WTC11 (cell line): ENCODE measurements at regions not wholly inside any gene's neighbourhood (a gene's known extent, or its start where the extent isn't known, plus 50 kb on each side); places are given as distances from the start of the nearest gene placed in this dataset.
"Not testable (repeated sequence)": the region's sequence is repeated elsewhere in the genome, so short reads cannot be mapped to it uniquely, and the experiment has no call there.

Source experiments
- NR2C2 ChIP-seq: sonication (generic); formaldehyde crosslinking; IDR thresholded peaks from 2 replicates; pipeline ENCODE4 v1.8.0; 2022; ENCODE audit warnings: mild to moderate bottlenecking, missing genetic modification reagents
- TF ChIP-seq, protein P1 (sequence below): fragments of 200-600 bp; IDR thresholded peaks from 2 replicates; pipeline ENCODE4 v1.8.0; 2022; ENCODE audit warnings: antibody characterized with exemption
- TF ChIP-seq, protein P2 (sequence below): sonication (generic); formaldehyde crosslinking; IDR thresholded peaks from 2 replicates; pipeline ENCODE4 v1.8.1; 2022; ENCODE audit warnings: missing genetic modification reagents, borderline replicate concordance
- TF ChIP-seq, protein P3 (sequence below): fragments of 250-450 bp; sonication (Bioruptor Pico); IDR thresholded peaks from 2 replicates; pipeline ENCODE4 v1.9.0; 2021; ENCODE audit warnings: mild to moderate bottlenecking
- TF ChIP-seq, protein P4 (sequence below): sonication (generic); formaldehyde crosslinking; IDR thresholded peaks from 2 replicates; pipeline ENCODE4 v1.8.0; 2022; ENCODE audit warnings: mild to moderate bottlenecking, missing genetic modification reagents
- TF ChIP-seq, protein P5 (sequence below): sonication (generic); formaldehyde crosslinking; IDR thresholded peaks from 2 replicates; pipeline ENCODE4 v1.8.0; 2022; ENCODE audit warnings: mild to moderate bottlenecking, missing genetic modification reagents
- TF ChIP-seq, protein P6 (sequence below): sonication (generic); formaldehyde crosslinking; IDR thresholded peaks from 2 replicates; pipeline ENCODE4 v1.8.1; 2022; ENCODE audit warnings: low read depth, missing genetic modification reagents, borderline replicate concordance

DNA sequence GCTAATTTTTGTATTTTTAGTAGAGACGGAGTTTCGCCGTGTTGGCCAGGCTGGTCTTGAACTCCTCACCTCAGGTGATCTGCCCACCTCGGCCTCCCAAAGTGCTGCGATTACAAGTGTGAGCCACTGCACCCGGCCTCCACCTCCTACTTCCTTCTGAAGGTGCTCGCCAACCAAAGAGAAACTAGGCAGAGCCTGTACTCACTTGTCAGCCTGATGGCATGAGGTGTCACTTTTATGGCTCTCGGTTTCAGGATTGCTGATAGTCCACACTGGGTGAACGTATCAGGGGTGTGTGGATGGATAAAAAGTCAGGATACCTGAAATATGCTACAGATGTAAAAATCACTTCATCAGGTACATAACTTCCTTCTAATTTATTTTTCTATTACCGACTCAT is 468.3 kb downstream of the DIRAS2 start:
- TF ChIP-seq, protein P1, sequence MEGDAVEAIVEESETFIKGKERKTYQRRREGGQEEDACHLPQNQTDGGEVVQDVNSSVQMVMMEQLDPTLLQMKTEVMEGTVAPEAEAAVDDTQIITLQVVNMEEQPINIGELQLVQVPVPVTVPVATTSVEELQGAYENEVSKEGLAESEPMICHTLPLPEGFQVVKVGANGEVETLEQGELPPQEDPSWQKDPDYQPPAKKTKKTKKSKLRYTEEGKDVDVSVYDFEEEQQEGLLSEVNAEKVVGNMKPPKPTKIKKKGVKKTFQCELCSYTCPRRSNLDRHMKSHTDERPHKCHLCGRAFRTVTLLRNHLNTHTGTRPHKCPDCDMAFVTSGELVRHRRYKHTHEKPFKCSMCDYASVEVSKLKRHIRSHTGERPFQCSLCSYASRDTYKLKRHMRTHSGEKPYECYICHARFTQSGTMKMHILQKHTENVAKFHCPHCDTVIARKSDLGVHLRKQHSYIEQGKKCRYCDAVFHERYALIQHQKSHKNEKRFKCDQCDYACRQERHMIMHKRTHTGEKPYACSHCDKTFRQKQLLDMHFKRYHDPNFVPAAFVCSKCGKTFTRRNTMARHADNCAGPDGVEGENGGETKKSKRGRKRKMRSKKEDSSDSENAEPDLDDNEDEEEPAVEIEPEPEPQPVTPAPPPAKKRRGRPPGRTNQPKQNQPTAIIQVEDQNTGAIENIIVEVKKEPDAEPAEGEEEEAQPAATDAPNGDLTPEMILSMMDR, result not testable (repeated sequence)
- TF ChIP-seq NR2C2 (CRISPR knock-in tag), result not testable (repeated sequence)
- TF ChIP-seq, protein P2, sequence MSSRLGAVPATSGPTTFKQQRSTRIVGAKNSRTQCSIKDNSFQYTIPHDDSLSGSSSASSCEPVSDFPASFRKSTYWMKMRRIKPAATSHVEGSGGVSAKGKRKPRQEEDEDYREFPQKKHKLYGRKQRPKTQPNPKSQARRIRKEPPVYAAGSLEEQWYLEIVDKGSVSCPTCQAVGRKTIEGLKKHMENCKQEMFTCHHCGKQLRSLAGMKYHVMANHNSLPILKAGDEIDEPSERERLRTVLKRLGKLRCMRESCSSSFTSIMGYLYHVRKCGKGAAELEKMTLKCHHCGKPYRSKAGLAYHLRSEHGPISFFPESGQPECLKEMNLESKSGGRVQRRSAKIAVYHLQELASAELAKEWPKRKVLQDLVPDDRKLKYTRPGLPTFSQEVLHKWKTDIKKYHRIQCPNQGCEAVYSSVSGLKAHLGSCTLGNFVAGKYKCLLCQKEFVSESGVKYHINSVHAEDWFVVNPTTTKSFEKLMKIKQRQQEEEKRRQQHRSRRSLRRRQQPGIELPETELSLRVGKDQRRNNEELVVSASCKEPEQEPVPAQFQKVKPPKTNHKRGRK (CRISPR knock-in tag), result not testable (repeated sequence)
- TF ChIP-seq, protein P3, sequence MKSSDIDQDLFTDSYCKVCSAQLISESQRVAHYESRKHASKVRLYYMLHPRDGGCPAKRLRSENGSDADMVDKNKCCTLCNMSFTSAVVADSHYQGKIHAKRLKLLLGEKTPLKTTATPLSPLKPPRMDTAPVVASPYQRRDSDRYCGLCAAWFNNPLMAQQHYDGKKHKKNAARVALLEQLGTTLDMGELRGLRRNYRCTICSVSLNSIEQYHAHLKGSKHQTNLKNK (CRISPR knock-in tag), result not testable (repeated sequence)
- TF ChIP-seq, protein P4, sequence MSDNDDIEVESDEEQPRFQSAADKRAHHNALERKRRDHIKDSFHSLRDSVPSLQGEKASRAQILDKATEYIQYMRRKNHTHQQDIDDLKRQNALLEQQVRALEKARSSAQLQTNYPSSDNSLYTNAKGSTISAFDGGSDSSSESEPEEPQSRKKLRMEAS, result not testable (repeated sequence)
- TF ChIP-seq, protein P5, sequence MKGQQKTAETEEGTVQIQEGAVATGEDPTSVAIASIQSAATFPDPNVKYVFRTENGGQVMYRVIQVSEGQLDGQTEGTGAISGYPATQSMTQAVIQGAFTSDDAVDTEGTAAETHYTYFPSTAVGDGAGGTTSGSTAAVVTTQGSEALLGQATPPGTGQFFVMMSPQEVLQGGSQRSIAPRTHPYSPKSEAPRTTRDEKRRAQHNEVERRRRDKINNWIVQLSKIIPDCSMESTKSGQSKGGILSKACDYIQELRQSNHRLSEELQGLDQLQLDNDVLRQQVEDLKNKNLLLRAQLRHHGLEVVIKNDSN, result not testable (repeated sequence)
- TF ChIP-seq, protein P6, sequence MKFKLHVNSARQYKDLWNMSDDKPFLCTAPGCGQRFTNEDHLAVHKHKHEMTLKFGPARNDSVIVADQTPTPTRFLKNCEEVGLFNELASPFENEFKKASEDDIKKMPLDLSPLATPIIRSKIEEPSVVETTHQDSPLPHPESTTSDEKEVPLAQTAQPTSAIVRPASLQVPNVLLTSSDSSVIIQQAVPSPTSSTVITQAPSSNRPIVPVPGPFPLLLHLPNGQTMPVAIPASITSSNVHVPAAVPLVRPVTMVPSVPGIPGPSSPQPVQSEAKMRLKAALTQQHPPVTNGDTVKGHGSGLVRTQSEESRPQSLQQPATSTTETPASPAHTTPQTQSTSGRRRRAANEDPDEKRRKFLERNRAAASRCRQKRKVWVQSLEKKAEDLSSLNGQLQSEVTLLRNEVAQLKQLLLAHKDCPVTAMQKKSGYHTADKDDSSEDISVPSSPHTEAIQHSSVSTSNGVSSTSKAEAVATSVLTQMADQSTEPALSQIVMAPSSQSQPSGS (CRISPR knock-in tag), result not testable (repeated sequence)
